Kidney (tissue), 13 donors: ENCODE measurements at regions not wholly inside any gene's neighbourhood (a gene's known extent, or its start where the extent isn't known, plus 50 kb on each side); places are given as distances from the start of the nearest gene placed in this dataset.

Experiments
- DNase-seq, 5 donors: peaks; one replicate each; pipeline ENCODE4 v3.0.0-alpha.2; 2013 to 2020
- FAIRE-seq: peaks from 2 replicates; lab custom pipeline; 2012; peaks lifted over from hg19 to GRCh38; lab: Jason Lieb, UNC
- H3K27ac ChIP-seq, 2 donors: one replicate each; pipeline ENCODE4 v1.7.0; 2013; ENCODE audit warnings: low read depth in 2 of 2, low read length in 2 of 2, inconsistent platforms in 1 of 2
- H3K27me3 ChIP-seq: one replicate; pipeline ENCODE4 v1.7.1; 2013; ENCODE audit warnings: low read length, inconsistent platforms; ENCODE audit not compliant: control insufficient read depth, insufficient read depth
- H3K36me3 ChIP-seq, 3 donors: one replicate each; pipeline versions ENCODE4 v1.7.0 to v1.7.1; 2013; ENCODE audit warnings: low read length in 3 of 3, control low read depth in 1 of 3, inconsistent platforms in 1 of 3; ENCODE audit not compliant: insufficient read depth in 3 of 3, control insufficient read depth in 2 of 3
- H3K4me1 ChIP-seq, 3 donors: one replicate each; pipeline versions ENCODE4 v1.7.0 to v1.7.1; 2013; ENCODE audit warnings: low read length in 3 of 3, inconsistent platforms in 1 of 3, low read depth in 1 of 3; ENCODE audit not compliant: control insufficient read depth in 2 of 3, insufficient read depth in 2 of 3
- H3K4me3 ChIP-seq, 3 donors: one replicate each; pipeline versions ENCODE4 v1.7.0 to v1.8.1; 2013; ENCODE audit warnings: low read length in 3 of 3, control low read depth in 1 of 3, inconsistent platforms in 1 of 3
- H3K9ac ChIP-seq, 3 donors: one replicate each; pipeline versions ENCODE4 v1.7.0 to v1.7.1; 2013; ENCODE audit warnings: low read length in 3 of 3, control low read depth in 1 of 3, inconsistent platforms in 1 of 3
- H3K9me3 ChIP-seq, 3 donors: one replicate each; pipeline versions ENCODE4 v1.7.0 to v1.7.1; 2013; ENCODE audit warnings: low read length in 3 of 3, control low read depth in 1 of 3, inconsistent platforms in 1 of 3; ENCODE audit not compliant: control insufficient read depth in 2 of 3, insufficient read depth in 1 of 3
- CTCF ChIP-seq: IDR thresholded peaks from 3 replicates; pipeline ENCODE4 v1.5.1; 2012; ENCODE audit warnings: mild to moderate bottlenecking, moderate library complexity, borderline replicate concordance; ENCODE audit not compliant: insufficient read depth; ENCODE audit errors: extremely low read depth
- intact Hi-C: fragments of 100-400 bp; cut with DNase I; formaldehyde crosslinking; loops from one replicate; pipeline ENCODE4 v1.11.1; 2022
- donor health status: control.
- donor health status: control.
- donor health status: control.
- donor health status: control.
- donor health status: control.
- donor health status: DM: yes; HTN: yes; CAD: no.
- donor health status: Normal renal cell carcinoma (clear cell type).

DNA sequence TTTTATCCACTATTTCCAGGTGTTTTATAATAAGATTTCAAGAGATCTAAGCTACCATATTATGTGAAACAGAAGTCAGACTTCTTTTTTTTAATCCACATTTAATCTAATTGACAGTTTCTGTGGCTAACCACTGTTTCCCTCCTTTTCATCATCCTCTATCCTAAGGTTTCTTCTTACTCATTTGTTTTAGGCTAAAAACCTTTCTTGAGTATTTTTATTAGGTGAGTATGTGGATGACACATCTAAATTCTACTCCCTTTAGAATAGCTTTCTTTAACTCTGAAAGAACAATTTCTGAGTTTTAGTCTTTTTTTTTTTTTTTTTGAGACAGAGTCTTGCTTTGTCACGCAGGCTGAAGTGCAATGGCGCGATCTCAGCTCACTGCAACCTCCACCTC, 62.7 kb downstream of the NPY start:
- H3K27ac ChIP-seq: no peak overlapping the region
- no peak overlapping the region for H3K9ac ChIP-seq
- H3K4me3 ChIP-seq: no peak overlapping the region
- no peaks in the 10 kb centered on the region for H3K36me3 ChIP-seq
- FAIRE-seq (no peak), DNase-seq (no peak)
- intact Hi-C loops: no loop called here
- H3K4me1 ChIP-seq: no peaks in the 10 kb centered on the region
- no peaks in the 10 kb centered on the region for H3K9me3 ChIP-seq
- no peaks in the 10 kb centered on the region for H3K27me3 ChIP-seq
- TF ChIP-seq CTCF: no peak

DNA sequence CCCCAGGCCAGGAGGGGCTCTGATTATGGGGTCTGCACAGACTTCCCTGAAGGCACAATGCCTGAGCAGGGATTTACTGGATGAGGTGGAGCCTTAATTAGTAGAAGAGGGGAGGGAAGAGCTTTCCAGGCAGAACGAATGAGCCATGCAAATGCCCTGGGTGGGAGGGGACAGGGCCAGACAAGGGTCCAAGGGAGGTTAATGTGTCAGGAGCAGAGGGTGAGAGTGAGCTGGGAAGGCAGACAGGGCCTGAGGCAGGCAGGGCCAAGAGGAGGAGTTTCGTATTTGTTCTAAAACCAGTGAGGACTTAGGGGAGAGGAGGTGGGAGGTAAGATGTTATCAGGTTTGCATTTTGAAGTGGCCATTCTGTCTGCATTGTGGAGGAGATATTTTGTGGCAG, 65.3 kb downstream of the NPY start:
- Histone ChIP-seq H3K4me3 (no peak overlapping the region), H3K36me3 (no peaks in the 10 kb centered on the region), H3K27me3 (no peaks in the 10 kb centered on the region), H3K9ac (no peak overlapping the region), H3K9me3 (no peaks in the 10 kb centered on the region), H3K4me1 (no peaks in the 10 kb centered on the region), H3K27ac (no peak overlapping the region)
- FAIRE-seq: no peak
- DNase-seq: peak in 2 of 5 donors; percentile 21 to 38
- no peak for TF ChIP-seq CTCF
- intact Hi-C loops: no loop called here

- H3K9ac ChIP-seq: no peak overlapping the region
- H3K4me1 ChIP-seq: no peaks in the 10 kb centered on the region
- no peaks in the 10 kb centered on the region for H3K9me3 ChIP-seq
- no peaks in the 10 kb centered on the region for H3K36me3 ChIP-seq
- H3K27ac ChIP-seq: no peak overlapping the region
- TF ChIP-seq CTCF: no peak
- FAIRE-seq (no peak), DNase-seq (no peak)
- no peak overlapping the region for H3K4me3 ChIP-seq
- intact Hi-C loops: no loop called here
- H3K27me3 ChIP-seq: no peaks in the 10 kb centered on the region
Measured at GRCh38 chr7:24354456-24354855, 70.5 kb downstream of the NPY start.

DNA sequence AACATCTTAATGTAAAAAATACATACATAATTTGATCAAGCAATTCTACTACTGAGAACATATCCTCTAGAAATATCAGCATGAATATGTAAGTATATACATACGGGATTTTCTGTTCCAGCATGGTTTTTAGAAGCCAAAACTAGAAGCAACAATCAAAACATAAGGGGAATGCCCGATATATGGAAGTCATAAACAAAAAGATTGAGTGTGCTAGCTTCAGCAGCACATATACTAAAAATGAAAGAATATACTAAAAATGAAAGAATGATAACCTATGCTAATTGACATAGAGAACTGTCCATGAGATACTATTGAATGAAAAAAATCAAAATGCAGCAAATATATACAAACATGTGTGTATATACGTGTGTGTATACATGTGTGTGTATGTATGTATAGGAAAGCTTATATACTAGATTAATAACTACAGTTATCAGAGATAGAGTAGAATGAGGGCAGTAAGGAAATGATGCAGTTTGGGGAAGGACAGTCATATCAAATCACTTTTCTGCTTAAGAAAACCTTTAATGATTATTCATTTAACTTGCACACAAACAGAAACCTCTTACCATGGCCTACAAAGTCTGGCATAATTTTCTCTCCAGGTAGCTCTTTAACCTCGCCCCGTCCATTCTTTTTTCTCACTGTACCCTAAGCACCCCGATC, 72.9 kb downstream of the NPY start:
- no peak for DNase-seq
- intact Hi-C loops: no loop called here
- no peak for TF ChIP-seq CTCF
- Histone ChIP-seq H3K27me3 (no peaks in the 10 kb centered on the region), H3K4me3 (no peak overlapping the region), H3K9ac (no peak overlapping the region), H3K9me3 (no peaks in the 10 kb centered on the region), H3K4me1 (no peaks in the 10 kb centered on the region), H3K27ac (no peak overlapping the region), H3K36me3 (no peaks in the 10 kb centered on the region)
- FAIRE-seq: no peak
